Retinal pigment epithelial cell (primary cell): ENCODE measurements at regions not wholly inside any gene's neighbourhood (a gene's known extent, or its start where the extent isn't known, plus 50 kb on each side); places are given as distances from the start of the nearest gene placed in this dataset.
"Not testable (repeated sequence)": the region's sequence is repeated elsewhere in the genome, so short reads cannot be mapped to it uniquely, and the experiment has no call there.

ENCODE experiments used
- DNase-seq: peaks from one replicate; pipeline ENCODE4 v3.0.0-alpha.2; 2010; ENCODE audit warnings: low read depth
- H3K4me3 ChIP-seq: 2 replicates; pipeline ENCODE4 v1.5.1; 2011; ENCODE audit warnings: mild to moderate bottlenecking, low read length, control low read depth, moderate library complexity
- TF ChIP-seq, protein P1 (sequence below): conservative IDR thresholded peaks from 2 replicates; pipeline ENCODE4 v1.5.1; 2011; ENCODE audit warnings: low read depth, low read length, control low read depth, inconsistent platforms

DNA sequence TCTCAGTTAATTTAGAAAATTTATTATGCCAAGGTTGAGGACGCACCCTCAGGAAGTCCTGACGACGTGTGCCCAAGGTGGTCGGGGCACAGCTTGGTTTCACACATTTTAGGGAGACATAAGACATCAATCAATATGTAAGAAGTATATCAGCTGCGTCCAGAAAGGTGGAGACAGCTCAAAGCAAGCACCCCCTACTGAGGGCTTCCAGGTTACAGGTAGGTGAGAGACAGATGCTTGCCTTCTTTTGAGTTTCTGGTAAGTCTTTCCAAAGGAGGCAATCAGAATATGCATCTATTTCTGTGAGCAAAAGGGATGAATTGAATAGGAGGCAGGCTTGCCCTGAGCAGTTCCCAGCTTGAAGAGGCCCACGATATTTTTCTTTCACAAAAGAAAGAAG, 614.3 kb downstream of the XPNPEP1 start:
- H3K4me3 ChIP-seq, result no peak overlapping the region
- DNase-seq, result no peak
- TF ChIP-seq, protein P1, sequence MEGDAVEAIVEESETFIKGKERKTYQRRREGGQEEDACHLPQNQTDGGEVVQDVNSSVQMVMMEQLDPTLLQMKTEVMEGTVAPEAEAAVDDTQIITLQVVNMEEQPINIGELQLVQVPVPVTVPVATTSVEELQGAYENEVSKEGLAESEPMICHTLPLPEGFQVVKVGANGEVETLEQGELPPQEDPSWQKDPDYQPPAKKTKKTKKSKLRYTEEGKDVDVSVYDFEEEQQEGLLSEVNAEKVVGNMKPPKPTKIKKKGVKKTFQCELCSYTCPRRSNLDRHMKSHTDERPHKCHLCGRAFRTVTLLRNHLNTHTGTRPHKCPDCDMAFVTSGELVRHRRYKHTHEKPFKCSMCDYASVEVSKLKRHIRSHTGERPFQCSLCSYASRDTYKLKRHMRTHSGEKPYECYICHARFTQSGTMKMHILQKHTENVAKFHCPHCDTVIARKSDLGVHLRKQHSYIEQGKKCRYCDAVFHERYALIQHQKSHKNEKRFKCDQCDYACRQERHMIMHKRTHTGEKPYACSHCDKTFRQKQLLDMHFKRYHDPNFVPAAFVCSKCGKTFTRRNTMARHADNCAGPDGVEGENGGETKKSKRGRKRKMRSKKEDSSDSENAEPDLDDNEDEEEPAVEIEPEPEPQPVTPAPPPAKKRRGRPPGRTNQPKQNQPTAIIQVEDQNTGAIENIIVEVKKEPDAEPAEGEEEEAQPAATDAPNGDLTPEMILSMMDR, result no peak

DNA sequence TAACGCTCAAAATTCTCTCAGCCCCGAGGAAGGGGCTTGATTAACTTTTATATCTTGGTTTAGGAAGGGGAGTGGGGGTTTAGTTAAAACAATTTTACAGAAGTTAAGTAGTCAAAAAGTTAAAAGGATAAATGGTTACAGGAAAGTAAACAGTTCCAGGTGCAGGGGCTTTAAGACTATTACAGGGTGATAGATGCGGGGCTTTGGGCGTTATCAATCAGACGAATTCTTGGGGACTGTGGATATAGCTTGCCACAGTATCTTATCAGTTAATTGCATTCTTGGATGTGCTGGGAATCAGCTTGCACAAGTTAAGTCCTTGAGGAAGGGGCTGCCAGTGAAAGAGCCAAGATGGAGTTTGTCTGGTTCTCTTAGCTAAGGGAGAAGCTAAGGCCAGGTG, 616.2 kb downstream of the XPNPEP1 start:
- not testable (repeated sequence) for DNase-seq

DNA sequence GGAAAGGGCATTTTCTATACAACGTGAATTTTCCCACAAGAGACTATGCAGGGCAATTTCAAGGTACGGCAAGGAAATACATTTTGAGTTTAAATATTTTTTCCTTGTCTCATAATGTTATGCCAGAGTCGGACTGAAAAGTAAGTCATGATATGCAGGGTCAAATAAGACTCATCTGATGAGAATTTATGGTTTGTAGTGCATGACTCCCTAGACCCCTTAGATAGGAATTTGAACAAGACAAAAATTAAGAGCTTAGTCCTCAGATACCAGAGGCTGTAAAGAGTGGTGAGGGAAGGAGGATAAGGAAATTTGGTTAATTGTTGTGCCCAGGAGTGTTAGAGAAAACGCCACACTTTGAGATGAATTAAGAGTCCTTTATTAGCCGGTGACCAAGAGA, 616.6 kb downstream of the XPNPEP1 start:
- TF ChIP-seq, protein P1, result no peak
- H3K4me3 ChIP-seq, result no peak overlapping the region
- DNase-seq, result no peak

More for the DNA sequence above, 616.2 kb downstream of the XPNPEP1 start:
- H3K4me3 ChIP-seq, result not testable (repeated sequence)

DNA sequence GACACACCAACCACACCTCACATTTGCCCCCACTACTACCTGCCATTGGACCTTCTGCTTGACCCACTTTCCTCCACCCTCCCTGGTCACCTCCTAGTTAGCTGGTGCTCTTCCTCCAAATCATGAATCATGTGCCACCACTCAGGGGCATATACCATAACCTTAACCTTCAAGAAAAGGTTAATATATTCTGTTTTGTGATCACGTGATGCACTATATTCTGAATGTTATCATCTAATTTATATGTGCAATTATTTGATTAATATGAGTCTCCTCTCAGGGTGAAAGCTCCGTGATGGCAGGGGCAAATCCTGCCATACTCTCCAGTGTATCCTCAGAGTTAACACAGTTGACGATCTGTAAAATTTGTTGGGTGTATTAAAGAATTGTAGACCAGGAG, 635.5 kb downstream of the XPNPEP1 start:
- no peak for DNase-seq
- TF ChIP-seq, protein P1, result no peak
- no peak overlapping the region for H3K4me3 ChIP-seq

DNA sequence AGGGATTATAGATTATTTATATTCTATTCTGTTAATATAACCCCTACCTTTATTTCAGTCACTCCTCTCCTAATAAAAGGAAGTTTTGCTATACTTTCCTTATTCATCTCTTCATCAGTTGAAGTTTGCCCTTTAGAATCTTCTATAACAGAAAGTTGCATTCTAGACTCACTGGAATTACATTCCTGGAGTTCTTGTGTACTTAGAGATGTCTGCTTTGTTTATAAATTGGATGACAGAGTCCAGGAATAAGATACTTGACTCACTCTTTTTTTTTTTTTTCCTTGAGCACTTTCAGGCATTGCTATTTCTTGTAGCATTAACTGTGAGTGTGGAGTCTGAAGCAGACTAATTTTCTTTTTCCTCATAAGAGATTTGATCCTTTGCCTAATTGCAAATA, 640.8 kb downstream of the XPNPEP1 start:
- TF ChIP-seq, protein P1, result no peak
- DNase-seq, result peak; percentile 19
- no peak overlapping the region for H3K4me3 ChIP-seq

DNA sequence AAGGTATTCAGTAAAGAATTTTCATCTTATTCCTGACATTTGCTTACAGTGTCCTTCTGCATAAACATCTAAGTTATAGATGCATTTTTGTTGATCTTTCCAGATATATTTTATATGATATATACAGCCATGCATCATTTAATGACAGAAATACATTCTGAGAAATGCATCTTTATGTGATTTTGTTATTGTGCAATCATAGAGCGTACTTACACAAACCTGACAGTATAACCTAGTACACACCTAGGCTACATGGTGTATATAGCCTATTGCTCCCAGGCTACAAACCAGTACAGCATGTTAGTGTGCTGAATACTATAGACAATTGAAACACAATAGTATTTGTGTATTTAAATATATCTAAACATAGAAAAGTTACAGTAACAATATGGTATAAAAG, 642.0 kb downstream of the XPNPEP1 start:
- DNase-seq, result no peak
- TF ChIP-seq, protein P1, result no peak
- H3K4me3 ChIP-seq, result no peak overlapping the region

DNA sequence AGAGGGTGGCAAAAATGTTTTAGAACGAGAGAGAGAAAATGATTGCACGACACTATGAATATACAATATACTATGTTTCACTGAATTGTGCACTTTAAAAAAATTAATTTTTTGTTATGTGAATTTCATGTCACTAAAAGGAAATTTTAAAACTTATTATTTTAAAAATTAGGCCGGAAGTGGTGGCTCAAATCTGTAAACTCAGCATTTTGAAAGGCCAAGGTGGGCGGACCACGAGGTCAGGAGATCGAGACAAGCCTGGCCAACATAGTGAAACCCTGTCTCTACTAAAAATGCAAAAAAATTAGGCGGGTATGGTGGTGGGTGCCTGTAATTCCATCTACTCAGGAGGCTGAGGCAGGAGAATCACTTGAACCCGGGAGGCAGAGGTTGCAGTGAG, 642.5 kb downstream of the XPNPEP1 start:
- DNase-seq, result no peak
- TF ChIP-seq, protein P1, result no peak
- H3K4me3 ChIP-seq, result no peak overlapping the region

DNA sequence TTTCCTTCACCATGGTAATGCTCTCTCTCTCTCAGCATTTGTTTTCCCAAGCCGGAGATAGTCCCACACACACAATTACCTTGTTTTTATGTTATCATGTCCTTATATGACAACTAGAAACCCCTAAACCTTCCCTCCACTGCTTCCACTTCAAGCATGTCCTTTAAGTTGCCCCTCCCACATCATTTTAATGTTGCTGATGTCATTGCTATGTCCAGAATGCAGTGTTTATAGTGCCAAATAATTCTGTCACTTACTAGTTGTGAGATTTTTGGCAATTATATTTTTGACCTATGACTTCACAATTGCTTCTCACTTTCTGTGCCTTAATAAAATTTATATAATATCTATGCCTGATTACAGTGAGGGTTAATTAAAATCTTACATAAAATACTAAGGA, 645.9 kb downstream of the XPNPEP1 start:
- TF ChIP-seq, protein P1, result no peak
- DNase-seq, result no peak
- no peak overlapping the region for H3K4me3 ChIP-seq
